Breast epithelium (tissue), 3 donors: ENCODE measurements at regions not wholly inside any gene's neighbourhood (a gene's known extent, or its start where the extent isn't known, plus 50 kb on each side); places are given as distances from the start of the nearest gene placed in this dataset.

ENCODE experiments used
- CTCF ChIP-seq, 3 donors: fragments of 450-650 bp; IDR thresholded peaks; one replicate each; pipeline ENCODE4 v1.5.1; 2016 to 2017; ENCODE audit warnings: antibody characterized with exemption in 3 of 3, mild to moderate bottlenecking in 3 of 3, moderate library complexity in 3 of 3
- POLR2A ChIP-seq: fragments of 450-650 bp; IDR thresholded peaks from one replicate; pipeline ENCODE4 v1.6.1; 2016; ENCODE audit warnings: antibody characterized with exemption, mild to moderate bottlenecking, moderate library complexity

DNA sequence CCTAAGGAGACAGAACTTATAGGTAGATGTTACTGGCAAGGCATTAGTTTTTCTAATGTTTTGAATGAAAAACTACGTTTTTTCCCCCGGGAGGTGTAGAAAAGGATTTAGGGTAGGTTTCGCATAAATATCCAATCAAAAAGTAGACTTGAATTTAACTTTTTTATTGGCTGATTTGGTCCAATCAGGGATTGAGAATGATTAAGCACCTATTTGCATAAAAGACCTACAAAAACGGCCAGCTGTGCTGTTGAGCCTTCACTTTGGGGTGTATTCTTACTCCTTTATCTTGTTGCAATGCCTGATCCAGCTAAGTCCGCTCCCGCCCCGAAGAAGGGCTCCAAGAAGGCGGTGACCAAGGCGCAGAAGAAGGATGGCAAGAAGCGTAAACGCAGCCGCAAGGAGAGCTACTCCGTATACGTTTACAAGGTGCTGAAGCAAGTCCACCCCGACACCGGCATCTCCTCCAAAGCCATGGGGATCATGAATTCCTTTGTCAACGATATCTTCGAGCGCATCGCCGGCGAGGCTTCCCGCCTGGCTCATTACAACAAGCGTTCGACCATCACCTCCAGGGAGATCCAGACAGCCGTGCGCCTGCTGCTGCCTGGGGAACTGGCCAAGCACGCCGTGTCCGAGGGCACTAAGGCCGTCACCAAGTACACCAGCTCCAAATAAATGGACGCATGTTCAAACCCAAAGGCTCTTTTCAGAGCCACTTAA lies 113.5 kb upstream of the BTN3A2 start:
- TF ChIP-seq POLR2A (peak; percentile 76), CTCF (IDR thresholded peaks at IDR 0.05) (no peak)
